Breast epithelium (tissue), 4 donors: ENCODE measurements at regions not wholly inside any gene's neighbourhood (a gene's known extent, or its start where the extent isn't known, plus 50 kb on each side); places are given as distances from the start of the nearest gene placed in this dataset.

Experiments
- DNase-seq, 2 donors: peaks; one replicate each; pipeline ENCODE4 v3.0.0-alpha.2; 2019; ENCODE audit warnings: low spot score in 2 of 2
- H3K27ac ChIP-seq, 2 donors: fragments of 200-600 bp; sonication (generic) in 1 of 2; one replicate each; pipeline ENCODE4 v1.5.1; 2016 to 2019; ENCODE audit warnings: mild to moderate bottlenecking in 1 of 2
- H3K27me3 ChIP-seq, 2 donors: fragments of 200-600 bp; sonication (generic) in 1 of 2; one replicate each; pipeline versions ENCODE4 v1.5.1 to v1.6.0; 2017 to 2019; ENCODE audit warnings: control low read depth in 1 of 2, mild to moderate bottlenecking in 1 of 2
- H3K36me3 ChIP-seq: fragments of 200-600 bp; one replicate; pipeline ENCODE4 v1.5.1; 2019
- H3K4me1 ChIP-seq, 2 donors: fragments of 200-600 bp; sonication (generic); one replicate each; pipeline ENCODE4 v1.5.1; 2016 to 2019; ENCODE audit warnings: control low read depth in 1 of 2
- H3K4me3 ChIP-seq, 3 donors: fragments of 200-600 bp; sonication (generic); 1 replicate in 2 of 3; 2 replicates in 1 of 3; pipeline ENCODE4 v1.5.1; 2016 to 2019; ENCODE audit warnings: mild to moderate bottlenecking in 3 of 3, moderate library complexity in 2 of 3
- H3K9me3 ChIP-seq, 2 donors: fragments of 200-600 bp; sonication (generic) in 1 of 2; one replicate each; pipeline ENCODE4 v1.5.1; 2016 to 2019; ENCODE audit warnings: control low read depth in 1 of 2
- POLR2A ChIP-seq: fragments of 450-650 bp; IDR thresholded peaks from one replicate; pipeline ENCODE4 v1.6.1; 2016; ENCODE audit warnings: antibody characterized with exemption, mild to moderate bottlenecking, moderate library complexity
- POLR2AphosphoS5 ChIP-seq, 3 donors: sonication (generic); formaldehyde crosslinking; IDR thresholded peaks; one replicate each; pipeline ENCODE4 v1.6.1; 2017; ENCODE audit warnings: antibody characterized with exemption in 3 of 3
- intact Hi-C: fragments of 100-400 bp; cut with DNase I; formaldehyde crosslinking; loops from one replicate; pipeline ENCODE4 v1.15.1; 2023; ENCODE audit warnings: low total_unique reads
- TF ChIP-seq, protein P1 (sequence below), 3 donors: fragments of 450-650 bp; IDR thresholded peaks; one replicate each; pipeline ENCODE4 v1.5.1; 2016 to 2017; ENCODE audit warnings: antibody characterized with exemption in 3 of 3, mild to moderate bottlenecking in 3 of 3, moderate library complexity in 3 of 3

DNA sequence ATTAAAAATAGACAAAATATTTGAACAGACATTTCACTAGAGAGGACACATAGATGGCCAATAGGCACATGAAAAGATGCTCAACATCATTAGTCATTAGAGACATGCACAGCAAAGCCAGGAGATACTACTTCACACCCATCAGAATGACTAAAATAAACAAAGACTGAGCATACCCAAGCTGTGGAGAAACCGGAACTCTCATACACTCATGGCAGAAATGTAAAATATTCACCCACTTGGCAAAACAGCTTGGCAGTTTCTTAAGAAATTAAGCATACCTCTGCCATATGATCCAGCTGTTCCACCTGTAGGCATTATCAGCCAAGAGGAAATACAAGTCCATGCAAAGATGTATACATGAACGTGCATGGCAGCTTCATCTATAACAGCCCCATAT is 213.4 kb downstream of the TSHZ3 start:
- Histone ChIP-seq H3K4me3 (no peak overlapping the region), H3K9me3 (no peaks in the 10 kb centered on the region), H3K36me3 (no peaks in the 10 kb centered on the region), H3K27me3 (no peaks in the 10 kb centered on the region), H3K27ac (no peak overlapping the region), H3K4me1 (no peaks in the 10 kb centered on the region)
- no peak for TF ChIP-seq POLR2AphosphoS5 (IDR thresholded peaks at IDR 0.05)
- TF ChIP-seq POLR2A = no peak
- TF ChIP-seq, protein P1, sequence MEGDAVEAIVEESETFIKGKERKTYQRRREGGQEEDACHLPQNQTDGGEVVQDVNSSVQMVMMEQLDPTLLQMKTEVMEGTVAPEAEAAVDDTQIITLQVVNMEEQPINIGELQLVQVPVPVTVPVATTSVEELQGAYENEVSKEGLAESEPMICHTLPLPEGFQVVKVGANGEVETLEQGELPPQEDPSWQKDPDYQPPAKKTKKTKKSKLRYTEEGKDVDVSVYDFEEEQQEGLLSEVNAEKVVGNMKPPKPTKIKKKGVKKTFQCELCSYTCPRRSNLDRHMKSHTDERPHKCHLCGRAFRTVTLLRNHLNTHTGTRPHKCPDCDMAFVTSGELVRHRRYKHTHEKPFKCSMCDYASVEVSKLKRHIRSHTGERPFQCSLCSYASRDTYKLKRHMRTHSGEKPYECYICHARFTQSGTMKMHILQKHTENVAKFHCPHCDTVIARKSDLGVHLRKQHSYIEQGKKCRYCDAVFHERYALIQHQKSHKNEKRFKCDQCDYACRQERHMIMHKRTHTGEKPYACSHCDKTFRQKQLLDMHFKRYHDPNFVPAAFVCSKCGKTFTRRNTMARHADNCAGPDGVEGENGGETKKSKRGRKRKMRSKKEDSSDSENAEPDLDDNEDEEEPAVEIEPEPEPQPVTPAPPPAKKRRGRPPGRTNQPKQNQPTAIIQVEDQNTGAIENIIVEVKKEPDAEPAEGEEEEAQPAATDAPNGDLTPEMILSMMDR (IDR thresholded peaks at IDR 0.05) = no peak
- intact Hi-C loops = loop anchor here (10.0 kb wide), 1 partner anchor 109 kb away; no protein-coding TSS in a partner anchor
- DNase-seq = no peak

DNA sequence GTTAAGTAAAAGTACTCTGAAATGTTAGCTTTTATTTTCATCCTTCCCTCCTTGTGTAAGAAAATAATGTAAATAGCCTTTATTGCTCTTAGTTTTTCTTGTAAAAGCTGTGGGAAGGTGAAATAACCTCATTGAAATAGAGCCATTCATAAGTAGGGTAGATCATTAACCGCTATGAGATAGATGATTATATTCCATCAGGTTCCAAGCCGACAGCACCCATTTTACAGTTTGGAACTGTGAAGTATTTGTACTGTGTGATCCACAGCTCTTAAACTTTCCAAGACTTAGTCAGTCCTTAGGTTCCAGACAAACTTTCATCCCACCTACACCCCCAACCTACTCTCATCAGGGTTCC is 216.5 kb downstream of the TSHZ3 start:
- TF ChIP-seq POLR2AphosphoS5 (IDR thresholded peaks at IDR 0.05) = no peak
- TF ChIP-seq POLR2A = no peak
- TF ChIP-seq, protein P1 (IDR thresholded peaks at IDR 0.05) = no peak
- Histone ChIP-seq H3K9me3 (no peaks in the 10 kb centered on the region), H3K4me3 (no peak overlapping the region), H3K27ac (no peak overlapping the region), H3K36me3 (no peaks in the 10 kb centered on the region), H3K27me3 (no peaks in the 10 kb centered on the region), H3K4me1 (no peaks in the 10 kb centered on the region)
- intact Hi-C loops = loop anchor here (10.0 kb wide), 1 partner anchor 112 kb away; no protein-coding TSS in a partner anchor
- DNase-seq = no peak

DNA sequence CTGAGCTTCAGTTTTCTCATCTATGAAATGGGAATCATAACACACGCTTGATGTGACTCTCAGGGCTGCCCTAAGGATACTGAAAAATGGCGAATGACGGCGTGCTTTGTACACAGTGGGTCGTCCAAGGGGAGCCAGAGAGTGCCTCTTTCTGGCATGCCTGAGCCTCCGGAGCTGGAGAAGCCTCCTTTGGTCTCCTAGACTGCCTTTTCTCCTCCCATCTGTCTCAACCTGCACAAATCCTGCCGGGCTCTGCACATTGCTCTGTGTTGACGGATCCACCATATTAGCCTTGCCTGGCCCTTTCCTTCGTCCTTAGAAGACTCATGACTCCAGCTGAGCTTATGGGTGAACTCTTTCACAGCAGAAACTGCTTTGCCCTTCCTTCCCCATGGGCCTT is 220.9 kb downstream of the TSHZ3 start:
- Histone ChIP-seq H3K4me1 (no peaks in the 10 kb centered on the region), H3K27ac (no peak overlapping the region), H3K4me3 (no peak overlapping the region), H3K9me3 (no peaks in the 10 kb centered on the region), H3K36me3 (no peaks in the 10 kb centered on the region), H3K27me3 (no peaks in the 10 kb centered on the region)
- no peak for DNase-seq
- intact Hi-C loops = no loop called here
- TF ChIP-seq, protein P1 (IDR thresholded peaks at IDR 0.05) = no peak
- TF ChIP-seq POLR2A = no peak

DNA sequence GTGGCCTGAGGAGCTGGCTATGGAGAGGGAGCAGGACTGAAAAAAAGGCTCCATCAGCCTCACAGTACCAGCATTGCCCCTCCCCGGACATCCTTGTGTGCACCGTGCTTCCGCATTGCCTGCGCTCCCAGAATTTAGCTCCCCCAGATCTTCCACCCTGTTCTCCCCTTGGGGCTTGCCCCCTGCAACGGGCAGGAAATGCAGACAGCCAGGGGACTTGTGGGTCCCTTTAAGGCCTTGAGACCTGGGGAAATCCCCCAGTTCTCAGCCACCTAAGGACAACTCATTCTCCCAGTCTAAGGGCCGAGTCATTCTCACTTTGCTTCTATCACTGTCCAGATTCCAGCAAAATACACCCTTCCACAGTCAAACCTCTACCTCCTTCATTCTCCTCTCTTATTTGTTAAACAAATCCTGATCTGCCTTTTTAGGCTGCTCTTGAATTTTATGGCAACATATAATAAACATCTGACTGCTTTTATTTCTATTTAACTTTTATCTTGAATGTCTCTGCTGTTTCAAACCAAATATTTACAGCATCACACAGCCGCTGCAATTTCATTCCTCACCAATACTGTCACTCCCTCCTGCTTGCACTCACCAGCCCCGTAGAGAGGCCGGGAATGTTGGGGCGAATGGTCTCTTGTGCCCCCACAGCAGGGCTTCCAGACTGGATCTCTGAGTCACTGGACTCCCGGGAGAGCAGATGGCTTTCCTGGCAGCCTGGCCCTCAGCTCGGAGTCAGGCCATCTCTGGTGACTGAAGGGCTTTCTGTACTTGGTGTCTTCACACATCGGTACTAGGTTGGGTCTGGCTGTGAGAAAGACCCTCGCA is 221.9 kb downstream of the TSHZ3 start:
- intact Hi-C loops = no loop called here
- no peak for TF ChIP-seq POLR2AphosphoS5 (IDR thresholded peaks at IDR 0.05)
- TF ChIP-seq, protein P1 (IDR thresholded peaks at IDR 0.05) = no peak
- no peak for TF ChIP-seq POLR2A
- no peak overlapping the region for H3K4me3 ChIP-seq
- H3K4me1 ChIP-seq = no peaks in the 10 kb centered on the region
- H3K27ac ChIP-seq = no peak overlapping the region
- no peaks in the 10 kb centered on the region for H3K36me3 ChIP-seq
- no peaks in the 10 kb centered on the region for H3K9me3 ChIP-seq
- H3K27me3 ChIP-seq = no peaks in the 10 kb centered on the region
- no peak for DNase-seq

DNA sequence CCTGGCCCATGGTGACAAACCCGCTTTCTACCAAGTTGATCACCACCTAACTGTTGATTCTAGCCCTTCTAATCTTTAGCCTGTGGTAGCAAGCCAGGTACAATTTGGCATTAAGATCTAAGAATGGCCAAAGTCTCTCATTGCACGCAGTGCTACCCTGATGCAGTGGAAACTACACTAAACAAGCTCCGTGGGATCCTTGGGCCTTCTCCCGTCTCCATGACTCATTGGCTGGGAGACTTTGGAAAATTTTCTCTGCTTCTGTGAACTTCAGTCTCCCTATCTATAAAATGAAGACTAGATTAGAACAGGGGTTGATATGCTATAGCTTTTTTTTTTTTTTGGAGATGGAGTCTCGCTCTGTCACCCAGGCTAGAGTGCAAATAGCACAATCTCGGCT is 223.0 kb downstream of the TSHZ3 start:
- Histone ChIP-seq H3K4me1 (no peaks in the 10 kb centered on the region), H3K9me3 (no peaks in the 10 kb centered on the region), H3K27me3 (no peaks in the 10 kb centered on the region), H3K36me3 (no peaks in the 10 kb centered on the region), H3K27ac (no peak overlapping the region), H3K4me3 (no peak overlapping the region)
- TF ChIP-seq POLR2AphosphoS5 (IDR thresholded peaks at IDR 0.05) (no peak), POLR2A (no peak)
- TF ChIP-seq, protein P1 (IDR thresholded peaks at IDR 0.05) = no peak
- intact Hi-C loops = no loop called here
- no peak for DNase-seq
